HG03039 (cell line): ENCODE measurements at regions not wholly inside any gene's neighbourhood (a gene's known extent, or its start where the extent isn't known, plus 50 kb on each side); places are given as distances from the start of the nearest gene placed in this dataset.

Experiments
- ATAC-seq: cut with Tn5 transposase; IDR thresholded peaks from one replicate; pipeline ENCODE4 v1.9.1; 2021; ENCODE audit warnings: mild to moderate bottlenecking, moderate library complexity; ENCODE audit not compliant: unreplicated experiment

DNA sequence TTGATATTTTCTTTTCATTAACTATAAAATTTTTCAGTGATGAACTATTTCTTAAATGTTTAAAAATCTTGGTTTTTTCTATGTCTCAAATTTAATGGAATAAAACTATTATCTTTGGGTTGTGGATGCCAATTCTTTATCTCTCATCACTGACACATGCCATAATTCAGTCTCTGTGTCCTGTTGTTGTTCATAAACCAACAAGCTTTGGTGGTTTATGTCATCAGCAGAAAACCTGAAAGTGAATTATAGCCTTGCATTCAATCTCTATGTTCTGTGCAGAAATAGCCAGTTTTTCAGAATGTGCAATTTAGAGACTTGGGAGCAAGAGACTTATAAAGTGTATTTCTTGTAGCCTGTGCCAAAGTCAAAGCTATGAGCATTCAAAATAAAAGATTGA, 462.6 kb upstream of the ADGRL4 start:
- no peak for ATAC-seq

DNA sequence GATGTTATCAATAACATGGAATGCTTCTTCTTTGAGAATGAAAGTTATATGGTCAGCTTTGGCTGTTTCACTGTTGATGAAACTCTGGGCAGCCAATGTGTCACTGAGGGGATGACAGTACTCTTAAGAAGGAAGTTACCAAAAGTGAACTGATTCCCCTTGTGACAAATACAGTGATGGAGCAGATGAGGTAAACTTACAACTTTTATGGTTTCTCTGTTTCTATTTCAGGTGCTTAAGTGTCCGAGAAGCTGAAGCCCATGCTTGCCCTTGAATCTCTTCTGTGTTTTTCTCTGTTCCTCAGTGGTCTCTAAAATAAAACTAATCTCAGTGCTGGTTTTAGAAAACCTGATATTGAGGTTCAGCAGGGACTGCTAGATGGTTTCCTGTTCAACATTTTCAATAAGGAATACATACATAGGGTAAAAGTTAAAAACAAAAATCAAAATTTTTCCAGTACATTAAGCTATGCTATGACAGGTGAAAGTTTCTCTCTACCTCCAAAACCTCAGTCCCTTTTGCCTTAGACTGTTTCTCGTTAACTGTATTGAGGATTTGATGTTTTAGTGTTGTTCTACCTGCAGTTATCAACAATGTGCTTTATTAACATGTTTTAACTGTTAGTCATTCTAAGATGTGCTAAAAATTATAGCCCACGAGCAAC, 454.4 kb upstream of the ADGRL4 start:
- ATAC-seq: peak; percentile 94

DNA sequence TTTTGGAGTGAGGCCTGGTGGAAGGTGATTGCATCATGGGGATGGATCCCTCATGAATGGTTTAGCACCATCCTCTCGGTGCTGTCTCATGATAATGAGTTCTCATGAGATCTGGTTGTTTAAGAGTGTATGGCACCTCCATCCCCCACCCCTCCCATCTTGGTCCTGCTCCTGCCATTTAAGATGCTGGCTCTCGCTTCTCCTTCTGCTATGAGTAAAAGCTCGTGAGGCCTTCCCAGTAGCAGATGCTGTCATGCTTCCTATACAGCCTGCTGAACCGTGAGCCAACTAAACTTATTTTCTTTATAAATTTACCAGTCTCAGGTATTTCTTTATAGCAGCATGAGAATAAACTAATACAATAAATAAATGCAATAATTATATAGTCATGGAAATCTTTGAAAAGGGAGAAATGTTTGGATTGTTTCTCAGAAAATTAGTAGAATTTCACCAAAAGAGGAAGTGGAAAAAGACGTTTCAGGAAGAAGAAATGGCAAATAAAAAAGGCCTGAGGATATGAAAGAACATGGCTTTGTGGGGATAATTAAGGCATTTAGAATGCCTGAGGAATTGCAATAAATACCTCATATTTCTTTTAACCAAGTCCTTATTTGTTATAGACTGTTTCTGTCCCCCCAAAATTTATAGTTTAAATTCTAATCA, 451.2 kb upstream of the ADGRL4 start:
- ATAC-seq: no peak

DNA sequence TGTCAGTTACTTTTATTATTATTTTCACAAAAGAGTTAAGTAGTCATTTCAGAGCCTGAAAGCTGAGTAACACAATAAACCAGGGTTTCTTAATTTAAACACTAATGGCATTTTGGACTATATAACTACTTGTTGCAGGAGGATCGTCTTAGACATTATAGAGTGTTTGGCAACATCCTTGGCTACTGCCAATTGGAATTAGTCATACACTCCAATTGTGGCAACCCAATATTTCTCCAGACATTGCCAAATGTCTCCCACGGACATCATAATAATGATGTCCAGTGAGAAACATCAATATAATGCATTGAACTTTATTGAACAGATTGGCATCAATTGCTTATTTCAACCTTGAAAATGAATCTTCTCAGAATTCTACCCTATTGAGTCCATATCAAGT, 441.9 kb upstream of the ADGRL4 start:
- no peak for ATAC-seq

DNA sequence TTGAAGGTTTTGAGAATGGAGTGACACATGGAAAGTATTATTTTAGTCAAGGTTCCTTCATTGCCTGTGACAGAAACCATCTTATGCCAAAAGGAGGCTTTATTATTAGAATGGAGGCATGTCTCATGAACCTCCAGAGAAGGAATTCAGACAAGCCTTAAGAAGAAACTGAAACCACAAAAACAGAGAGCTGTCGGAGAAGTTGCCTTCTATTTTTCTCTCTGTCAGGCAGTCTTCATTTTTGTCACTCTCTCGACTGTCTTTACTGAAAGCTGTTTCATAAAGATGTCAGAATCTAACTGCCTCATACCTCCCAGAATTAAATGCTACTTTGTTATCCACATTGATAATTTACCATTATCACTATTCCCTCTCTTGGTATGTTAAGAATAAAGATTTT, 434.7 kb upstream of the ADGRL4 start:
- no peak for ATAC-seq

DNA sequence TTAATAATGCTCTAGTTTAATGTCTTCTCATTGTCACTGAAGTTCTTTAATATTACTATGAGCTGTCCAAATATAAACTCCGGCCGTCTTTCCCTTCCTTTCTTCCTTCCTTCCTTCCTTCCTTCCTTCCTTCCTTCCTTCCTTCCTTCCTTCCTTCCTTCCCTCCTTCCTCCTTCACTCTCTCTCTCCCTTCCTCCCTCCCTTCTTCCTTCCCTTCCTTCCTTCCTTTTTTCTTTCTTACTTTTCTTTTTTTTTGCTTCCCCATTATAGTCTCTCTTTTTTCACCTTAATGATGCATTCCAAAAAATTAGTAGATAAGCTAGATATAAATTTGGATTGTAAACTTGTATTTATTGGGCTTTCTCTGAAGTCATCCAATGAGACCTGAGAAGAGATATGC, 431.0 kb upstream of the ADGRL4 start:
- ATAC-seq: no peak

DNA sequence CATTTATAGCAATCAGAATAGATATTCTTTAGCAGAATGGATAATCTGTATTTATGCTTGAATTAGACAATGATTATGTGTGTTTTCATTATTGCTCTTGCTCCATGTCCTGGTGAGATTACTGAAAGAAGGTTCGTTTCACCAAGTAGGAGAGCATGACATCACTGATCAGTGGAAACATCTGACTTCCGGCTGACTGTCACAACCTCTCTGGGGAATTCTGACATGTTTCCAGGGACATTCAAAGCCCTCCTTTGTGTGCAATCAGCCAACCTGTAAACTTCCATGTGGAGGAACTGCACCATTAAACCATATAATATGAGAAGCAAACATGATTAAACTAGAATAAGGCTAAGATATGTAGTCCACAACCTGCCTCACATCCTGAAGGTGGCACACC, 424.8 kb upstream of the ADGRL4 start:
- ATAC-seq: no peak

DNA sequence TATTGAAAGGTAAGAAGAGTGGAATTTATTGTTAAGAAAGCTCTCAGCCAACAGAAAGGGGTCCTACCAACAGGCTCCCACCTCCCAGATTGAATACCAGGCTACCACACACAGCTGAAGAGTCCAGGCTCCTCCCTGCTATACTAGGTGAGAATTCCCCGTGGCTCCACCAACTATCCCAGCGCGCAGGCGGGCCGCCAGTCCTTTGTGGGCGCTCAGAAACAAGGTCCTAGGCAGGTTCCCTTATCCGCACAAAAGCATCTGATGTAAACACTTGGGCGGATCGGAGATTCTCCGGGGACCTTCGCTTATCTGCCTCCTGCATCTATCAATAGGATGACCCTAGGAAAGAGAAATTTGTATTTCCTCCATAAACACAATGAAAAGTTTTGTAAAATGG, 423.9 kb upstream of the ADGRL4 start:
- ATAC-seq: no peak

DNA sequence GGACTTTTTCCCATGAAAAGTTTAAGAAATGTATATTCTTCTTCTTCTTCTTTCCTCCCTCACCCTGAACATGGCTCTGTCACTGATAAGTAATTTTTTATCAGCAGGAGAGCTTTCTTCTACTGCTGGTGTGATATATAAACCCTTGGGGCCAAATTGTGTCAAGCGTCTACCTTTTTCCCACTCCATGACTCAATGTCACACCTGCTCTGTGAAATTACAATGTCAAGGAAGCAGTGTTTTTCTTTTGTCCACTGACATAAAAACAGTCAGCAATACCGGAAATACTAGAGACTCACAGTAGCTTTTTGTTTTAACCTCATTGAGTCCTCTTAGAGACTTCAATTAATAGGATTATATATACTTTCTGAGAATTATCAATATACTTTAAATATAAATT, 416.2 kb upstream of the ADGRL4 start:
- ATAC-seq: no peak

DNA sequence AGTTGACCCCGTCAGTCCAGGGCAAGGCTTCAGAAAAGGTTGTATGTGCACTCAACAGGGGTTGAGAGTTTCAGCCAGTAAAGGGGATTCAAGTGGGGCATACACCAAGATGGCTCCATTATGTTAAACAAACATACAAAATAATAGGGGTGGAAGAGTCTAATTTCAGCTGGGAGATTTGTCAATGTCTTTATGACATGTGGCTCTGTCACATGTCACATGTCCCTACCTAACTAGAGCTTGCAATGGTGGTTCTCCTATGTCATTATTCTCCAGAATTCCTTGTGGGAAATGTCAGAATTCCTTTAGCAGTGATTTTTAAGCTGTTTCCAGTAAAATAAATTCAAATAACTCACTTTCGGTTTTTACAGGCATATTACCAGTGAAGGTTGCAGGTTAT, 392.0 kb upstream of the ADGRL4 start:
- no peak for ATAC-seq

DNA sequence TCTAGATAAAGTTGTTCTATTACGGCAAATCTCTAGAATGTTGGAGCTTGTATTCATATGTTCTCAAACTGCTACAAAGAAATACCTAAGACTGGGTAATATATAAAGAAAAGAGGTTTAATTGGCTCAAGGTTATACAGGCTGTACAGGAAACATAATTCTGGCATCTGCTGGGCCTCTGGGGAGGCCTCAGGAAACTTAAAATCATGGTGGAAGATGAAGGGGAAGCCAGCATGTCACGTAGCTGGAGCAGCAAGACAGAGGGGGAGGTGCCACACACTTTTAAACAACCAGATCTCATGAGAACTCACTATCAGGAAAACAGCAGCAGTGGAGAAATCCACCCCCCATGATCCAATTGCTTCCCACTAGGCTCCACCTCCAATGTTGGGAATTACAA, 390.4 kb upstream of the ADGRL4 start:
- ATAC-seq: no peak

DNA sequence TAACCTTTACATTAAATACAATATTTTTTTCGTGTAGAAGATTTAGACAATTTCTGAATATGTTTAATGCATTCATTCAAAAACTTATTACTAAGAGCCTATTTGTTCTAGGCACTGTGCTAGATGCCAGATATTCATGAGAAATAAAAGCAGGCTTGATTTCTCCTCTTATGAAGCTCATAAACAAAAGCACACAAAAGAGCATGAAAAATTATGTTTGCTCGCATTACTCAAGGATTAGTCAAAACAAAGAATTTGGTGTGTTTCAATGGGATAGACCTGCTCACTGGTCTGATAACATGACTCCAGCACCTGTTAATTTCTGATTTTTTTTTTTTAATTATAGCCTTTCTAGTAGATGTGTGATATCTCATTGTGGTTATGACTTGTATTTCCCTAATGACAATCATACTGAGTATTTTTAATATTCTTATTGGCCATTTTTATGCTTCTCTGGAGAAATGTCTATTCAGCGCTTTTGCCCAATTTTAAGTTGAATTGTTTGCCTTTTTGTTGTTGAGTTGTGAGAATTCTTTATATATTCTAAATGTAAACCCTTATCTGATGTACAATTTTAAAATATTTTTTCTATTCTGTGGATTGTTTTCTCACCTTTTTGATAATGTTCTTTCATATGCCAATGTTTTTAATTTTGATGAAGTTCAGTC, 382.3 kb upstream of the ADGRL4 start:
- no peak for ATAC-seq

DNA sequence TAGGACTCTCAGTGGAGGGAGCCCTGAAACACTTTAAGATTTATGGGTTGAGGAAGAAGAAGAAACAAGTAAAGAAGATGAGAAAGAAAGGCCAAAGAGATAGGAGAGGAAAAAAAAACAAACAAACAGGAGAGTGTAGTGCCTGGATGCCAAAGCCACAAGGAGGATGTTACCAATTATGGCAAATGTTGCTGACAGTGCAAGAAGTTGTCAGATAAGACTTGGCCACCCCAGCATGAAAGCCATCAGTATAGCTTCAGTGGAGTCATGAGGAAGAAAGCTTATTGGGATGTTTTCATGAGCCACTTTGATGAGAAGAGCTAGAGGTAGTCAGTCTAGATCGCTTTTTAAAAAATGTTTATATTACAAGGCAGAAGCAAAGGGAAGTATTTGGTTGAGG, 380.2 kb upstream of the ADGRL4 start:
- ATAC-seq: no peak

DNA sequence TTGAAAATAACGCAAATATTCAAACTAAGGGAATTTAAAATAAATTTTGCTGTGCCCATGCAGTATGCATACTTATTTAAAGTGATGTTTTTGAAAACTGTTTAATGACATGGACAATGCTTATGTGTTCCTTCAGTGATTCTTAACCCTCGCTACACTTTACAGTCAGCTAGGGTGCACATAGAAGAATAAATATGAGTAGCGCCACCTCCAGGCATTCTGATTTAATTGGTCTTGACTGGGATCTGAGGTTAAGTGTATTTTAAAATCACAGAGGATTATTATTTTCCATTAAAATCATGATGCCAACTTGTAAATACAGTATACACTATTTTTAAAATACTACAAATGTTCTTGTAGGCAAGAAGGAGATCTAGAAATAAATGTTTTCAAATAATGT, 373.5 kb upstream of the ADGRL4 start:
- no peak for ATAC-seq

DNA sequence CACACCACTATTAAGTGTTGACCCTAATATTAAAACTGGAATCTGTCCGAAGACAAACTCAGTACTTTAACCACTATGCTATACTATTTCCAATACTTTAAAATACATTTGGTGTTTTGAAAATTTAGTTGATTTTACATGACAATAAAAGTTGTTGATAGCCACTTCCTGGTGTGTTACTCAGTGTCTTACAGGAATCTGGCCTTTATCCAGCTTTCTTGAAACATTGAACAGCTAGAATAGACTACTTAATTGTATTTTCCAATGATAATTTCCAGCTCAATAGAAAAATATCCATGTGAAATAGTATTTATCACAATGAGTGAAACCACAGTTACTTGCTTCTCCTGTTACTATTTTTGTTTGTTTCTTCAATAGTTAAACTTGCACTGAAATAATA, 369.6 kb upstream of the ADGRL4 start:
- no peak for ATAC-seq

DNA sequence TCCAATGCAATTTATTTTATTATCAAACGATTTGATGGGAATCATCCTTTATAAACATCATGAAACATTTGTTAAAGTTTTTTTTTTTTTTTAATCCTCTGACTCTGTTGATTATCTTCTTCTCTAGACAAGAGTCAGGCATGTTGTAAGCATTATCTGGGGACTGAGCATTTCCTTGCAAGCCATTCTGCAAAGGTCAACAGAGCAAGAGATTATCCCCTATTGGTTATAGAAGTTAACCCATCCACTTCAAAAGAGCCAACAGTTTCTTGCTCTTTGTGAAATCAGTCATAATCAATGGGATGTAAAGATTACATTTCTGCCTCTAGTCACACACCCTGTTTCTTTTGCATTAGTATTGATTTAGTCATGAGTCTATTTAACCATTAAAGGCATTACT, 368.8 kb upstream of the ADGRL4 start:
- no peak for ATAC-seq

DNA sequence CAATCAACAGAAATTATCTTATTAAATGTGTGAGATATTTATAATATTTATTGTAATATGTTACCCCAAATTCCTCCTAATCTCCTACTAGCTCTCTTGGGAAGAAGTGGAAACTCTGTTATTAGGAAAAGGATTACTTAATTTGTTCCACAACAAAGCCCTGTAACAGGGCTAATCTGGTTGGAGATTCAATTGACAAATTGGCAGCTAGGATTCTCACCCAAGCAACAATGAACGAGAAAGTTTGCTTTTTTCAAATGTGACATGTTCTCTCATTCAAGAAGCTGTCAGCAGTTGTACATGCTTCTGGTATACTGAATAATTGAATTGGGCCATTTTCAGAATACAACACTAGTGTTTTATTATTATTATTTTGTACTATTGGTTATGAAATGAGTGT, 367.9 kb upstream of the ADGRL4 start:
- no peak for ATAC-seq

DNA sequence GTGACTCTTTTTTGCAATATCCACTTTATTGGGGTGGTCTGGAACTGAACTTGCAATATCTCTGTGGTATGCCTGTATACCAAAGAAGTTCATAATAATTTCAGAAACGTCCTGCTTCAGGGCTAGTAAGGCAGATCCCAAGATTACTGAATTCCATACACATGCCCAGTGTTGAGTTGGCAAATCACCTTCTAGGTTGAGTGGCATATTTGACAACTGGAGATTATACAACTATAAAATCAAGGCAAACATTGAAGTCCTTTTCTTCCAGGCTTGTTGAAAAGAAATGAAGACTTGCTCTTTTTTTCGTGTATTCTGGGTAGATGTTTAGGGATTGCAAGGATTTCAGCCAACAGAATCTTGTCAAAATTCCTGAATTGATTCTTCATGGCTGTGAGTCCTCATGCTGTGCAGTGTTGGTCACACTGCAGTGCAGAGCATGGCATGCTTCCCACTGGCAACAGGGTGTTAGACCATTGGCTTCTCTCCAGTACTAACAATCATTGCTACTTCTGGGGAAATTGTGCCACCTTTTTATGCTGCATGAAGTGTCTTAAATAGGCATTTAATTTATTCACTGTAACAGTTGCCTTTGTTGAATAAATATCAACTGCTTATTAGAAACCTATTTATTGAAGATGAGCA, 367.1 kb upstream of the ADGRL4 start:
- ATAC-seq: no peak

DNA sequence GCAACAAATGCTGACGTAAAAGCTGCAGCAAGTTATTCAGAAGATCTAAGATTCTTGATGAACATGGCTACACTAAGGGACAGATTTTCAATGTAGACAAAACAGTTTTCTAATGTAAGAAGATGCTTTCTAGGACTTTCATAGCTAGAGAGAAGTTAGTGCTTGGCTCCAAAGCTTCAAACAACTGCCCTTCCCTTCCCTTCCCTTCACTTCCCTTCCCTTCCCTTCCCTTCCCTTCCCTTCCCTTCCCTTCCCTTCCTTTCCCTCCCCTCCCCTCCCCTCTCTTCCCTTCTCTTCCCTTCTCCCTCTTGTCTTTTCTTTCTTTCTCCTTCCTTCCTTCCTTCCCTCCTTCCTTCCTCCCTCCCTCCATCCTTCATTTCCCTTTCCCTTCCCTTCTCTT, 365.3 kb upstream of the ADGRL4 start:
- ATAC-seq: no peak

DNA sequence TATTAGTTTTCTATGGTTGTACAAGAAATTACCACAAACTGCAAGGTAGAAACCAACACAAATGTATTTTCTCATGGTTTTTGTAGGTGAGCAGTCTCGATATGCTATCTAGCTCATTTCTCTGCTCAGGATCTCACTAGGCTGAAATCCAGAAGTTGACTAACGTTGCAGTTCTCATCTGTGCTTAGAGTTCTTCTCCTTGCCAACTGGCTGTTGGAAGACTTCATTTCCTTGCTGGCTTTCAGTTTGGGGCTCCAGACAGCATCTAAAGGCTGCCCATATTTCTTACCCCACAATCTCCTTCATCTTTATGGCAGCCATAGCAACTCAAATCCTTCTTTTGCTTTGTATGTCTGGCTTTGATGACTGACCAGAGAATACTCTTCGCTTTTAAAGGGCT, 362.6 kb upstream of the ADGRL4 start:
- no peak for ATAC-seq

DNA sequence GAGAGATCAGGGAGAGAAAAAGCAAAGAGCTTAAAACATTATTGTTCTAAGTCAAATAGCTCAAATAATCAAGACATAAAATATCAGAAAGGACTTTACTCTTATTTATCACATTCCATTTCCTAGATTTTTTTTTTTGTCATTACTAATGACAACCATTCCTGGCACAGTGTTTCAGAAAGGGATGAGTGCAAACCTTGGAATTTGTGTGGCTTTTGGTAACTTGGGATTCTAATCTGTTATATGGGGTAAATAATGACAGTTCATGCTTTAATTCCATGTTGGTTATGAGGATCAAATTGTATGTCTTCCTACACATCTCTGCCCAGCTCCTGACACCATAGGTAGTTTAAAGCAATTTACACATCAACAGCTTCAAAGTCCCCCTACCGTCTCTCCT, 358.4 kb upstream of the ADGRL4 start:
- ATAC-seq: no peak

DNA sequence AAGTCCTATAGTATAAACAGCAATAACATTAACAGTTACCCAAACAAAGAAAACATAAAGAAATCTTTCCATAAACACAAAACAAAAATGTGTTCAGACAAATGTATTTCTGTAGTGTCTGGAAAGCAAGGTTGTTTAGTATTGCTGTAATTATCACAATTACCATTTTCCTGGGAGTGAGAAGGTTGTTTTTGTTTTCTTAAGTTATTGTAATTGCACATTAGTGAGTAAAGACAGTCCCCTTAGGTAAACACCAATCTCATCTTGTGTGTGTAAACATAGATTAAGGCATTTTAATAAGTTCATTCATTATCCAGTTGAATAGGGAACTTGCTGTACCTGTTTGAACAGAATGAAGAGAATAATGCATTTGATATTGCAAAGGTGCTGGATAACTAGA, 356.9 kb upstream of the ADGRL4 start:
- no peak for ATAC-seq
